ENCODE measurements at regions not wholly inside any gene's neighbourhood (a gene's known extent, or its start where the extent isn't known, plus 50 kb on each side); places are given as distances from the start of the nearest gene placed in this dataset.

DNA sequence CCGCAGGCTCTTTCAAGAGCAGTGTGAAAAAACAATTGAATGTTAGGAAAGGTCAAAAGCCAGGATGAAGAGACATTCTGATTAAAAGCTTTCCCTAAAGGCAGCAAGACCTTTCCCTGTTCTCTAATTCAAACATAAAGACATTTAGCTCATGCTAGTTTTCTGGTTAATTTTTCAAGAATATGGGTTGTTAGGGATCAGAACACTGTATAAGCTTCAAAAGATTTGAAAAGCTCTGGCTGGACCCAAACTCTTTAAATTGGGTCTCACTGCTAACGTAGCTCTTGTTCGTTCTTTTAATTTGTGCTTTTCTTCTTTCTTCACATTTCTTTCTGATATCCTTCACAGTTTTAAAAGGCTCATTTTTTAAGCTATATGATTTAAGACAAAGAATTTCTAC lies 877.0 kb downstream of the EFNB2 start:
- no peak overlapping the region for H3K4ac ChIP-seq (ENCODE audit: low read depth, low read length)
- ChIA-PET CTCF (no interaction called here), POLR2A (ENCODE audit: unreplicated experiment) (no interaction called here)
- H3K14ac ChIP-seq (replicated peaks; ENCODE audit: low read depth, low read length), result no peak overlapping the region
- H2BK120ac ChIP-seq (ENCODE audit: low read depth, low read length), result no peak overlapping the region
- H4K8ac ChIP-seq (ENCODE audit: low read depth in 2 of 2, low read length in 2 of 2), result no peak overlapping the region
- intact Hi-C loops (cut with micrococcal nuclease) (no loop called here), dilution Hi-C loops (cut with HindIII; ENCODE audit: low sequenced_read_pairs, unreplicated experiment) (no loop called here), in situ Hi-C loops (cut with MboI; ENCODE audit: low sequenced_read_pairs) (no loop called here)
- no peaks in the 10 kb centered on the region for H3K79me1 ChIP-seq (ENCODE audit: low read depth in 1 of 2, low read length in 2 of 2)
- no peak overlapping the region for H2BK15ac ChIP-seq (ENCODE audit: low read depth, low read length)
- BruUV-seq (replicated peaks), result no TSS peak
- H3K56ac ChIP-seq (ENCODE audit: extremely low read depth, insufficient read depth, low read length), result no peak overlapping the region
- H2AK5ac ChIP-seq (ENCODE audit: low read depth, low read length), result no peak overlapping the region
- WGBS, 2 experiments (ENCODE audit: extremely low coverage in 2 of 2, insufficient read length in 1 of 2), result no CpG with 5 or more reads among the region's 3 CpGs
- ATAC-seq (ENCODE audit: low read depth) (no peak), DNase-seq (no peak)
- H4K20me1 ChIP-seq (ENCODE audit: insufficient read depth, low read length), result no peaks in the 10 kb centered on the region
- no peak overlapping the region for H4K5ac ChIP-seq (ENCODE audit: low read depth, low read length)
- no peaks in the 10 kb centered on the region for H3K36me3 ChIP-seq (ENCODE audit: control insufficient read depth, insufficient read depth, low read length)
- no peaks in the 10 kb centered on the region for H3K27me3 ChIP-seq (ENCODE audit: control insufficient read depth, insufficient read depth, low read length)
- TF ChIP-seq CEBPB (IDR thresholded peaks at IDR 0.05; ENCODE audit: low read depth, low read length), result no peak
- TF ChIP-seq RFX5 (IDR thresholded peaks at IDR 0.05; ENCODE audit: low read depth, low read length), result no peak
- no peak for TF ChIP-seq POLR2A (IDR thresholded peaks at IDR 0.05; ENCODE audit: low read depth, low read length)
- TF ChIP-seq, protein P1, sequence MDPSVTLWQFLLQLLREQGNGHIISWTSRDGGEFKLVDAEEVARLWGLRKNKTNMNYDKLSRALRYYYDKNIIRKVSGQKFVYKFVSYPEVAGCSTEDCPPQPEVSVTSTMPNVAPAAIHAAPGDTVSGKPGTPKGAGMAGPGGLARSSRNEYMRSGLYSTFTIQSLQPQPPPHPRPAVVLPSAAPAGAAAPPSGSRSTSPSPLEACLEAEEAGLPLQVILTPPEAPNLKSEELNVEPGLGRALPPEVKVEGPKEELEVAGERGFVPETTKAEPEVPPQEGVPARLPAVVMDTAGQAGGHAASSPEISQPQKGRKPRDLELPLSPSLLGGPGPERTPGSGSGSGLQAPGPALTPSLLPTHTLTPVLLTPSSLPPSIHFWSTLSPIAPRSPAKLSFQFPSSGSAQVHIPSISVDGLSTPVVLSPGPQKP (IDR thresholded peaks at IDR 0.05; ENCODE audit: borderline replicate concordance, low read depth, low read length), result no peak
- TF ChIP-seq SMC3 (IDR thresholded peaks at IDR 0.05; ENCODE audit: low read depth, low read length), result no peak
- no peak for TF ChIP-seq CHD1 (IDR thresholded peaks at IDR 0.05; ENCODE audit: low read depth, low read length)
- H3K4me2 ChIP-seq (ENCODE audit: low read depth, low read length), result no peak overlapping the region
- H2AFZ ChIP-seq (replicated peaks; ENCODE audit: low read length, poor library complexity), result no peak overlapping the region
- H3K9ac ChIP-seq (ENCODE audit: low read depth, low read length), result no peak overlapping the region
- H2BK20ac ChIP-seq (ENCODE audit: low read depth, low read length), result no peak overlapping the region
- H2BK5ac ChIP-seq (ENCODE audit: low read depth, low read length, poor library complexity, severe bottlenecking), result no peak overlapping the region
- H3K23ac ChIP-seq (ENCODE audit: low read depth, low read length), result no peak overlapping the region
- no peaks in the 10 kb centered on the region for H3K9me3 ChIP-seq (ENCODE audit: control insufficient read depth, insufficient read depth, low read length)
- no peak overlapping the region for H3K27ac ChIP-seq (ENCODE audit: insufficient read depth, low read length)
- H3K9me1 ChIP-seq (ENCODE audit: insufficient read depth, low read length), result no peaks in the 10 kb centered on the region
- H3K4me1 ChIP-seq (ENCODE audit: control insufficient read depth, insufficient read depth, low read length), result no peaks in the 10 kb centered on the region
- no peak overlapping the region for H3K4me3 ChIP-seq (ENCODE audit: insufficient read depth, low read depth, low read length)
- H2AK9ac ChIP-seq (replicated peaks; ENCODE audit: low read depth, low read length, poor library complexity), result no peak overlapping the region
- H3K18ac ChIP-seq (ENCODE audit: low read depth, low read length), result no peak overlapping the region
- no peak overlapping the region for H4K91ac ChIP-seq (ENCODE audit: insufficient read depth, low read depth, low read length)

All from IMR-90 (cell line).